ENCODE measurements at regions not wholly inside any gene's neighbourhood (a gene's known extent, or its start where the extent isn't known, plus 50 kb on each side); places are given as distances from the start of the nearest gene placed in this dataset.

DNA sequence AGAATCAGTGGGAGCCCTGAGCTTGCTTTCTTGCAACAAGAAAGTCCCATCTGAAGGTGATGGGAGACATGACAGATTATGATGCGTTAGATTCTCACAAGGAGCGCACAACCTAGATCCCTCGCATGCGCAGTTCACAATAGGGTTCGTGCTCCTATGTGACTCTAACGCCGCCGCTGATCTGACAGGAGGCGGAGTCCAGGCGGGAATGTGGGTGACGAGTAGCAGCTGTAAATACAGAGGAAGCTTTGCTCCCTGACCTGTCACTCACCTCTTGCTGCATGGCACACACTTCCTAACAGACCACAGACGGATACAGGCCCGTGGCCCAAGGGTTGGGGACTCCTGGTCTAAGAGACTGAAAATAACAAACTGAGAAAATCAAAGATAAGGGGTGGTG is 1163.4 kb upstream of the AUTS2 start:
- Histone ChIP-seq H3K4me3 (ENCODE audit: low read length) (no peak overlapping the region), H3K4me1 (ENCODE audit: control insufficient read depth, insufficient read depth, low read length) (no peaks in the 10 kb centered on the region), H3K27me3 (ENCODE audit: control insufficient read depth, insufficient read depth, low read length) (no peaks in the 10 kb centered on the region), H3K27ac (ENCODE audit: low read length) (no peak overlapping the region), H3K36me3 (ENCODE audit: control insufficient read depth, insufficient read depth, low read length) (no peaks in the 10 kb centered on the region), H3K9me3 (ENCODE audit: control insufficient read depth, insufficient read depth, low read length) (peaks cover 6% of the 10 kb centered on the region)
- no CpG with 5 or more reads among the region's 13 CpGs for WGBS (ENCODE audit: insufficient coverage, insufficient read length)
- DNase-seq (ENCODE audit: low read depth, low spot score) = no peak

- no CpG with 5 or more reads among the region's 2 CpGs for WGBS (ENCODE audit: insufficient coverage, insufficient read length)
- no peaks in the 10 kb centered on the region for H3K36me3 ChIP-seq (ENCODE audit: control insufficient read depth, insufficient read depth, low read length)
- peaks cover 4% of the 10 kb centered on the region for H3K9me3 ChIP-seq (ENCODE audit: control insufficient read depth, insufficient read depth, low read length)
- H3K27me3 ChIP-seq (ENCODE audit: control insufficient read depth, insufficient read depth, low read length) = no peaks in the 10 kb centered on the region
- H3K4me3 ChIP-seq (ENCODE audit: low read length) = no peak overlapping the region
- no peak for DNase-seq (ENCODE audit: low read depth, low spot score)
- H3K27ac ChIP-seq (ENCODE audit: low read length) = no peak overlapping the region
- H3K4me1 ChIP-seq (ENCODE audit: control insufficient read depth, insufficient read depth, low read length) = no peaks in the 10 kb centered on the region
These were observed 1160.3 kb upstream of the AUTS2 start for GRCh38 chr7:68438016-68438415.

- DNase-seq (ENCODE audit: low read depth, low spot score) = no peak
- no peaks in the 10 kb centered on the region for H3K36me3 ChIP-seq (ENCODE audit: control insufficient read depth, insufficient read depth, low read length)
- H3K27ac ChIP-seq (ENCODE audit: low read length) = no peak overlapping the region
- H3K4me3 ChIP-seq (ENCODE audit: low read length) = no peak overlapping the region
- H3K27me3 ChIP-seq (ENCODE audit: control insufficient read depth, insufficient read depth, low read length) = no peaks in the 10 kb centered on the region
- H3K4me1 ChIP-seq (ENCODE audit: control insufficient read depth, insufficient read depth, low read length) = no peaks in the 10 kb centered on the region
- peaks cover 4% of the 10 kb centered on the region for H3K9me3 ChIP-seq (ENCODE audit: control insufficient read depth, insufficient read depth, low read length)
These were observed 1159.5 kb upstream of the AUTS2 start for GRCh38 chr7:68438811-68439210.

DNA sequence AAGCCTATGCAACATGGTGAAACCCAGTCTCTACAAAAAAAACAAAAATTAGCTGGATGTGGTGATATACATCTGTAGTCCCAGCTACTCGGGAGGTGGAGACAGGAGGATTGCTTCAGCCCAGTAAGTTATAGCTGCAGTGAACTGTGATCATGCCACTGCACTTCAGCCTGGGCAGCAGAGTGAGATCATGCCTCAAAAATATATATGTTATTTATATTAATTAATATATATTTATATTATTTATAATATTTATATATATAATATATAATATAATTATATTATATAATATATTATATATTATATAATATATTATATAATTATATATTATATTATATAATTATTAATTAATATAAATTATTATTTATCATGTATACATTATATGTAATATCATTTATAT is 1158.4 kb upstream of the AUTS2 start:
- Histone ChIP-seq H3K36me3 (ENCODE audit: control insufficient read depth, insufficient read depth, low read length) (no peaks in the 10 kb centered on the region), H3K9me3 (ENCODE audit: control insufficient read depth, insufficient read depth, low read length) (peaks cover 2% of the 10 kb centered on the region), H3K4me1 (ENCODE audit: control insufficient read depth, insufficient read depth, low read length) (no peaks in the 10 kb centered on the region), H3K27ac (ENCODE audit: low read length) (no peak overlapping the region), H3K4me3 (ENCODE audit: low read length) (no peak overlapping the region), H3K27me3 (ENCODE audit: control insufficient read depth, insufficient read depth, low read length) (no peaks in the 10 kb centered on the region)
- no peak for DNase-seq (ENCODE audit: low read depth, low spot score)
- WGBS (ENCODE audit: insufficient coverage, insufficient read length) = no CpG with 5 or more reads among the region's 1 CpG

- DNase-seq (ENCODE audit: low read depth, low spot score) = no peak
- Histone ChIP-seq H3K4me1 (ENCODE audit: control insufficient read depth, insufficient read depth, low read length) (no peaks in the 10 kb centered on the region), H3K27me3 (ENCODE audit: control insufficient read depth, insufficient read depth, low read length) (no peaks in the 10 kb centered on the region), H3K9me3 (ENCODE audit: control insufficient read depth, insufficient read depth, low read length) (peaks cover 4% of the 10 kb centered on the region), H3K36me3 (ENCODE audit: control insufficient read depth, insufficient read depth, low read length) (no peaks in the 10 kb centered on the region), H3K4me3 (ENCODE audit: low read length) (no peak overlapping the region), H3K27ac (ENCODE audit: low read length) (no peak overlapping the region)
- WGBS (ENCODE audit: insufficient coverage, insufficient read length) = no CpG with 5 or more reads among the region's 6 CpGs
These were observed 1157.4 kb upstream of the AUTS2 start for GRCh38 chr7:68440866-68441265.

GRCh38 chr7:68441645-68442044 is 1156.6 kb upstream of the AUTS2 start:
- Histone ChIP-seq H3K4me3 (ENCODE audit: low read length) (no peak overlapping the region), H3K36me3 (ENCODE audit: control insufficient read depth, insufficient read depth, low read length) (no peaks in the 10 kb centered on the region), H3K27ac (ENCODE audit: low read length) (no peak overlapping the region), H3K27me3 (ENCODE audit: control insufficient read depth, insufficient read depth, low read length) (no peaks in the 10 kb centered on the region), H3K9me3 (ENCODE audit: control insufficient read depth, insufficient read depth, low read length) (peaks cover 4% of the 10 kb centered on the region), H3K4me1 (ENCODE audit: control insufficient read depth, insufficient read depth, low read length) (no peaks in the 10 kb centered on the region)
- DNase-seq (ENCODE audit: low read depth, low spot score) = no peak
- WGBS (ENCODE audit: insufficient coverage, insufficient read length) = no CpG with 5 or more reads among the region's 8 CpGs

GRCh38 chr7:68442931-68443631 is 1155.2 kb upstream of the AUTS2 start:
- Histone ChIP-seq H3K9me3 (ENCODE audit: control insufficient read depth, insufficient read depth, low read length) (peaks cover 6% of the 10 kb centered on the region), H3K27me3 (ENCODE audit: control insufficient read depth, insufficient read depth, low read length) (no peaks in the 10 kb centered on the region), H3K27ac (ENCODE audit: low read length) (no peak overlapping the region), H3K36me3 (ENCODE audit: control insufficient read depth, insufficient read depth, low read length) (no peaks in the 10 kb centered on the region), H3K4me1 (ENCODE audit: control insufficient read depth, insufficient read depth, low read length) (no peaks in the 10 kb centered on the region), H3K4me3 (ENCODE audit: low read length) (no peak overlapping the region)
- no CpG with 5 or more reads among the region's 6 CpGs for WGBS (ENCODE audit: insufficient coverage, insufficient read length)
- DNase-seq (ENCODE audit: low read depth, low spot score) = no peak

DNA sequence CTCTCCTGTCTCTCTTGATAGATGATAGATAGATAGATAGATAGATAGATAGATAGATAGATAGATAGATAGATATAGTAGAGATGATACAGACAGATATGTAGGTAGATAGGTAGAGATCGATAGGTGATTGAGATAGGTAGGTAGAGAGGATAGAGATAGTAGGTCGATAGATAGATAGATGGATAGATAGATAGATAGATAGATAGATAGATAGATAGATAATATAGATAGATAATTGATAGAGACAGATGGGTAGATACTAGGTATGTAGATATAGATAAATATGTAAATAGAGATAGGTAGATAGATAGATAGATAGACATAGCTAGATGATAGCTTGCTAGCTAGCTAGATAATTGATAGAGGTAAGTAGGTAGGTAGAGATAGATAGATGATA is 1154.2 kb upstream of the AUTS2 start:
- no peak for DNase-seq (ENCODE audit: low read depth, low spot score)
- Histone ChIP-seq H3K4me1 (ENCODE audit: control insufficient read depth, insufficient read depth, low read length) (no peaks in the 10 kb centered on the region), H3K27me3 (ENCODE audit: control insufficient read depth, insufficient read depth, low read length) (no peaks in the 10 kb centered on the region), H3K36me3 (ENCODE audit: control insufficient read depth, insufficient read depth, low read length) (no peaks in the 10 kb centered on the region), H3K27ac (ENCODE audit: low read length) (no peak overlapping the region), H3K4me3 (ENCODE audit: low read length) (no peak overlapping the region), H3K9me3 (ENCODE audit: control insufficient read depth, insufficient read depth, low read length) (peaks cover 6% of the 10 kb centered on the region)
- 99% methylated on average over 2 of the region's 2 CpGs for WGBS (ENCODE audit: insufficient coverage, insufficient read length)

DNA sequence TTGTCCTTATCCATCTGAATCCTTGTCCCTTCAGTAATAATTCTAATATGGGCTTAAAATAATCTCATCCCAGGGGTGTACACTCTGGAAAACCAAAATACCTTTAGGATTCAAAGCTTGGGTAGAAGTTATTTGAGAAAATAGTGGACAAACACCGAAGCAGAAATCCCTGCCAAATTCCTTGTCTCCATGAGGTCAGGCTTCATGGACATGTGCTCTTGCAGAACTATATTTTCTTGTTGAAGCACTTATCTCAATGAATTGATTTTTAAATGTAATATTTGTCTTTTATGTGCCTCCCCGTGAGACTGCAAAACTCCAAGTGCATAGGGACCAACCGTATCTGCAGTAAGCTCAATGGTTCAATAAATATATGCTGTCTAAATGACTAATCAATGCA is 1153.3 kb upstream of the AUTS2 start:
- H3K9me3 ChIP-seq (ENCODE audit: control insufficient read depth, insufficient read depth, low read length) = peaks cover 6% of the 10 kb centered on the region
- no peaks in the 10 kb centered on the region for H3K4me1 ChIP-seq (ENCODE audit: control insufficient read depth, insufficient read depth, low read length)
- no peak for DNase-seq (ENCODE audit: low read depth, low spot score)
- no peaks in the 10 kb centered on the region for H3K27me3 ChIP-seq (ENCODE audit: control insufficient read depth, insufficient read depth, low read length)
- H3K4me3 ChIP-seq (ENCODE audit: low read length) = no peak overlapping the region
- H3K36me3 ChIP-seq (ENCODE audit: control insufficient read depth, insufficient read depth, low read length) = no peaks in the 10 kb centered on the region
- no CpG with 5 or more reads among the region's 3 CpGs for WGBS (ENCODE audit: insufficient coverage, insufficient read length)
- no peak overlapping the region for H3K27ac ChIP-seq (ENCODE audit: low read length)

DNA sequence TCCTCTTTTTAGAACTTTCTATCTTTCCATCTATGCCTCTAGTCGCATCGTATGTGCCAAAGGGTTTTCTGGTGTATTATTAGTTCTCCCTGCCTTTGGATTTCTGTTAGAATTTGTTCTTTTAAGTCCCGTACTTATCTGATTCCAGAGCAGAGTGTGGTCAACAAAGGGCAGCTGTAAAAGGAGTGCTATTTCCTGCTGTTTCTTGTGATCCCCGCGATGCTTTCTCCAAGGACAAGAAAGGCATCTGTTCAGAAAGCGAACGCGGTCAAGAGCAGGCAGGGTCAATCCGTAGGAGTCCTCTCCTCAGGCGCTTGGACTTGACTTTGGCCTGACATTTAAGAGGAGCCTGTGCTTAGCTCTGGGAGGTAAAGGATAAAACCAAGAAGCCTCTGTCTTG is 1152.1 kb upstream of the AUTS2 start:
- no peak for DNase-seq (ENCODE audit: low read depth, low spot score)
- peaks cover 6% of the 10 kb centered on the region for H3K9me3 ChIP-seq (ENCODE audit: control insufficient read depth, insufficient read depth, low read length)
- no peak overlapping the region for H3K4me3 ChIP-seq (ENCODE audit: low read length)
- no peaks in the 10 kb centered on the region for H3K36me3 ChIP-seq (ENCODE audit: control insufficient read depth, insufficient read depth, low read length)
- H3K27me3 ChIP-seq (ENCODE audit: control insufficient read depth, insufficient read depth, low read length) = no peaks in the 10 kb centered on the region
- no CpG with 5 or more reads among the region's 10 CpGs for WGBS (ENCODE audit: insufficient coverage, insufficient read length)
- H3K27ac ChIP-seq (ENCODE audit: low read length) = no peak overlapping the region
- no peaks in the 10 kb centered on the region for H3K4me1 ChIP-seq (ENCODE audit: control insufficient read depth, insufficient read depth, low read length)

DNA sequence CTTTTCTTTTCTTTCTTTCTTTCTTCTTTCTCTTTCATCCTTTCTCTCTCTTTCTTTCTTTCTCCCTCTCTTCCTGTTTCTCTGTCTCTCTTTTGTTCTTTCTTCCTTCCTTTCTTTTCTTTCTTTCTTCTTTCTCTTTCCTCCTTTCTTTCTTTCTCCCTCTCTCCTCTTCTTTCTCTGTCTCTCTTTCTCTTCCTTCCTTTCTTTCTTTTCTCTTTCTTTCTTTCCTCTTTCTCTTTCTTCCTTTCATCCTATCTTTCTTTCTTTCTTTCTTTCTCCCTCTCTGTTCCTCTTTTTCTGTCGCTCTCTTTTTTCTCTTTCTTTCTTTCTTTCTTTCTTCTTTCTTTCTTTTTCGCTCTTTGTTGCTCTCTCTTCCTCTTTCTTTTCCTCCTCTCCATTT is 1149.2 kb upstream of the AUTS2 start:
- Histone ChIP-seq H3K27me3 (ENCODE audit: control insufficient read depth, insufficient read depth, low read length) (no peaks in the 10 kb centered on the region), H3K36me3 (ENCODE audit: control insufficient read depth, insufficient read depth, low read length) (no peaks in the 10 kb centered on the region), H3K4me1 (ENCODE audit: control insufficient read depth, insufficient read depth, low read length) (no peaks in the 10 kb centered on the region), H3K27ac (ENCODE audit: low read length) (no peak overlapping the region), H3K9me3 (ENCODE audit: control insufficient read depth, insufficient read depth, low read length) (peaks cover 6% of the 10 kb centered on the region), H3K4me3 (ENCODE audit: low read length) (no peak overlapping the region)
- DNase-seq (ENCODE audit: low read depth, low spot score) = no peak
- WGBS (ENCODE audit: insufficient coverage, insufficient read length) = 67% methylated on average over 1 of the region's 2 CpGs

Measured in iPS DF 6.9 (cell line).